ENCODE measurements at regions not wholly inside any gene's neighbourhood (a gene's known extent, or its start where the extent isn't known, plus 50 kb on each side); places are given as distances from the start of the nearest gene placed in this dataset.

DNA sequence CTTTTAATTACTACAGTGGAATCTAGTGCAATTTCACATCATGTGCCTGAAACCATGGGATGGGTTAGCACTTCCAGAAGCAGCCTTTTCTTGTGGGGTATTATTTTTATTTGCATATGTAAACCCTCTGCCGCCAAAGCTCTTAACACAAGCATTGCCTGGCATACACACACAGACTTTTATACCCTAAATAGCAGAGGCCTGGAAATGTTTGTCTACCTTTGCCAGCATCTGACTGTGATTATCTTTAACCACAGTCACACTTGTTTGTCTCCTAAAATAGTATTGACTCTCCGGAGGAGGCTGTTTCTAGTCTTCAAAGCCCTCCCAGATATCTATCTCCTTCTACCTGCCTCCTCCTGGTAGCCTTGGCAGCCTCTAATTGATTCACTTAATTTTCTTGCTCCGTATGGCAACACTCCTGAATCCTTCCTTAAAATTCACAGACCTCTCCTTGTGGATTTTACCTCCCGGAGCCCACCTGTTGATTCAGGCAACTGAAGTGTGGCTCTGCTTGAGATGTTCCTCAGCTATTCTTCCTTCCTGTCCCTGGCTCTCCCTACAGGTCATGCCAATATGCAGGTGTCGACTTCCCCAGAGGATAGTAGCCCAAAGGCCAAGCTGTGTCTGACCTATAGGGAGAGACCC is 127.1 kb upstream of the UMPS start:
- Mint-ChIP-seq H3K4me3 (no peak overlapping the region), H3K27ac (no peak overlapping the region), H3K4me1 (no peaks in the 10 kb centered on the region), H3K9me3 (no peaks in the 10 kb centered on the region), H3K27me3 (peaks cover 4 to 15% (median 10%) of the 10 kb centered on the region in 5 donors), H3K36me3 (no peaks in the 10 kb centered on the region)
- ATAC-seq (no peak), DNase-seq (no peak)
- POLR2A ChIA-PET: no interaction called here

DNA sequence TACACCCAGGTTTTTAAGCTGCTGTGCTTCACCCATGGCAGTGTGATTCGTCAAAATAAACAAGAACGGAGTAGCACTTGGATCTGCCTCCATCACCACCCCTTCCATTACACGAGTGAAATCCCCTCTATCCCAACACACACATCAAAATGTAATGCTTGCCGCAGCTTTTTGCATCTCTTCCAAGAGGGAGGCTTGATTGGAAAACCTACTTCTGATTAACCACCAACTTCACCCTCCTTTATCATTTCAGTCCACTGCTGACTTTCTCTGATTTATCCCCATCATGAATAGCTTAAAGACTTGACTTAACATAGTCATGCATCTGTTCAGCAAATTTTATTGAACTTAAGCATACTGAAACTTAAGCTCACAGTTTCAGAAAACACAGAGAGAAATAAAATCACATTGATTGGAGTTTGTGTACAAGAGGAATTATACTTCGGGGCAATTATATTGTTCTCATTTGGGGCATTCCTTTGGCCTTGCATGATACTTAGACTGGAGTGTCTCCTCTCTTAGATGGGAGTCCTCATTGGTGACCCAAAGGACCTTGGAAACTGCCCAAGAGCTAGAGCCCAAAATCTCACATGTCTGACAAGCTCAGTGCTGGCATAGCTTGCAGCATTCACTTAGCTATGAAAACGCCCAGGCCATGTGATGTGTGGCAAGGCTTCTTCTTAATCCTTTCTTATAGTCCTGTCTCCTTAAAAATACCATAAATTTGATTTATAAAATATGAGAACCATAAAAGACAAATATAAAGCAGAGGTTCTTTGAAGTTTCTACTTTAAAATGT is 124.3 kb upstream of the UMPS start:
- ATAC-seq (no peak), DNase-seq (no peak)
- Mint-ChIP-seq H3K36me3 (no peaks in the 10 kb centered on the region), H3K4me1 (no peaks in the 10 kb centered on the region), H3K27me3 (peaks cover 4 to 15% (median 12%) of the 10 kb centered on the region in 5 donors), H3K9me3 (no peaks in the 10 kb centered on the region), H3K4me3 (no peak overlapping the region), H3K27ac (no peak overlapping the region)
- POLR2A ChIA-PET: interaction anchor here (0.6 kb wide), 1 partner anchor 19 kb away, joined by 3 read pairs; no protein-coding TSS in a partner anchor

DNA sequence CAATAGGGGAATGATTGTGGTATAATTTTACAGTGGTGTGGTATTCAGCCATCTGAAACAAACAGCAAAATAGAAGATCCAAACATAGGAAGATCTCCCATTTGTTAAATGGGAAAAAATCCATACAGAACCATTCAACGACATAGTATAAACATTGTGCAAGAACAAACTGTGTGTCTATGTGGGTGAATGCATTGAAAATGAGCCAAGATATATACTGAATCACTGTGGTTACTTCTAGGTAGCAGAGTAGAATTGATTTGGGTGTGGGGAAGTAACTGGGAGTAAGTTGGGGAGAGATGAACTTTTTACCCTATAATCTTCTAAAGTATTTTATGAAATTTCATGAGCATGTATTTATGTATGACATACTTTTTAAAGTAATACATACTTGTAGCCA is 123.1 kb upstream of the UMPS start:
- ATAC-seq: no peak
- Mint-ChIP-seq H3K4me3 (no peak overlapping the region), H3K36me3 (no peaks in the 10 kb centered on the region), H3K27ac (no peak overlapping the region), H3K4me1 (no peaks in the 10 kb centered on the region), H3K9me3 (no peaks in the 10 kb centered on the region), H3K27me3 (peaks cover 4 to 15% (median 12%) of the 10 kb centered on the region in 5 donors)
- POLR2A ChIA-PET: no interaction called here
- no peak for DNase-seq

DNA sequence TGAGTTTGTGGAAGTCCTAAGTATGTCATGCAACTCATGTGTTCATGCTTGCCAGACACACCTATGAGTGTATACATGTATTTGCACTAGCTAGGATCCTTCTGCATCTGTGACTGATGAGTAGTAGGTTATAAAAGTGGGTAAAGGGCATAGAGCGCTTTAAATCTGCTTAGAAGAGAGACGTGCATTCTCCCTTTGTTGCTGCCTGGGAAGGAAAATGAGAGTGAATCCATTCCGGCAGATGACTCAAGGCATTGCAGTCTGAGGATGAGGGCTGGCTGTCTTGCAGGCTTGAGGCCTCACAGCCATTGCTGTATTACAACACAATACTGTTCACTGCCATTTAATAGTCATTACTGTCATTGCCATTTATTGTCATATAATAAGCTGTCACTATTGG is 120.8 kb upstream of the UMPS start:
- H3K27ac Mint-ChIP-seq: no peak overlapping the region
- H3K4me1 Mint-ChIP-seq: no peaks in the 10 kb centered on the region
- POLR2A ChIA-PET: no interaction called here
- no peaks in the 10 kb centered on the region for H3K9me3 Mint-ChIP-seq
- H3K36me3 Mint-ChIP-seq: no peaks in the 10 kb centered on the region
- H3K27me3 Mint-ChIP-seq: peaks cover 0 to 2% (median 0%) of the 10 kb centered on the region in 5 donors
- DNase-seq (no peak), ATAC-seq (no peak)
- no peak overlapping the region for H3K4me3 Mint-ChIP-seq

DNA sequence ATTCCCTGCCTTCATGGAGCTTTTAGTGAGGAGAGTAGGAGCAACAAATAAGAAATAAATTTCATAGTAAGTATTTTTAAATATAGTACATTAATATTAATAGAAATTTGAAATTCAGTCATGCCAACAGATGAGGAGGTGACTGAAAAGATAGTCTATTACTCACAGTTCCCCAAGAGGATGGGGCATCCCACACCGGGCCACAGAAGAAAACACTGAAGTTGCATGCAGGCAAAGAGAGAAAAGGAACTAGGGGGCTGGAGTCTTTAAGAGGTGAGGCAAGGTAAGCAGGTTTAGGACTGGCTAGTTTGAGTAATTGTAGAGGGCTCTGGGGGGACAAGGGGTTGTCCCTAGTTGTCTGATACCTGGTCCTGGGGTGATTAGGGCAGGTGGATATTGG is 120.1 kb upstream of the UMPS start:
- Mint-ChIP-seq H3K4me3 (no peak overlapping the region), H3K9me3 (no peaks in the 10 kb centered on the region), H3K27ac (no peak overlapping the region), H3K36me3 (no peaks in the 10 kb centered on the region), H3K27me3 (peaks cover 0 to 2% (median 0%) of the 10 kb centered on the region in 5 donors), H3K4me1 (no peaks in the 10 kb centered on the region)
- DNase-seq (no peak), ATAC-seq (no peak)
- POLR2A ChIA-PET: no interaction called here

DNA sequence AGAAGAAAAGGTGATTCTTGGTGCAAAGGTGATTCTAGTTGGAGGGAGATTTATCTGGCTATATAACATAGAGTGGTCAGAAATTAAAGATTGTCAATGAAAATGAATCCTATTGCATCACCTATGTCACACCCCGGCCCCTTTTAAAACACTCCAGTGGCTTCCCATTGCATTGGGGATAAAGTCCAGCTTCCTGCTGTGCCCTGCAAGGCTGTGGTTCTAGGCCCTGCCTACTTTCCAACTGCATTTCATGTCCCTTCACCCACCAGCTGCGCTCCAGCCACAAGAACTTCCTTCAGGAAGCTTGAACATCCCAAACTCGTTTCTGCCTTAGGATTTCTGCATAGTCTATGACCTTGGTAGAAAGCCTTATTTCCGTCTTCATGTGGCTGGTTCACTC is 118.7 kb upstream of the UMPS start:
- no peak for ATAC-seq
- peaks cover 0 to 4% (median 0%) of the 10 kb centered on the region in 4 donors for H3K4me1 Mint-ChIP-seq
- no peaks in the 10 kb centered on the region for H3K9me3 Mint-ChIP-seq
- H3K4me3 Mint-ChIP-seq: no peak overlapping the region
- peak overlapping the region in 1 of 10 donors; percentile 40 for H3K27ac Mint-ChIP-seq
- peaks cover 0 to 5% (median 0%) of the 10 kb centered on the region in 5 donors for H3K27me3 Mint-ChIP-seq
- no peak for DNase-seq
- H3K36me3 Mint-ChIP-seq: no peaks in the 10 kb centered on the region
- POLR2A ChIA-PET: no interaction called here

DNA sequence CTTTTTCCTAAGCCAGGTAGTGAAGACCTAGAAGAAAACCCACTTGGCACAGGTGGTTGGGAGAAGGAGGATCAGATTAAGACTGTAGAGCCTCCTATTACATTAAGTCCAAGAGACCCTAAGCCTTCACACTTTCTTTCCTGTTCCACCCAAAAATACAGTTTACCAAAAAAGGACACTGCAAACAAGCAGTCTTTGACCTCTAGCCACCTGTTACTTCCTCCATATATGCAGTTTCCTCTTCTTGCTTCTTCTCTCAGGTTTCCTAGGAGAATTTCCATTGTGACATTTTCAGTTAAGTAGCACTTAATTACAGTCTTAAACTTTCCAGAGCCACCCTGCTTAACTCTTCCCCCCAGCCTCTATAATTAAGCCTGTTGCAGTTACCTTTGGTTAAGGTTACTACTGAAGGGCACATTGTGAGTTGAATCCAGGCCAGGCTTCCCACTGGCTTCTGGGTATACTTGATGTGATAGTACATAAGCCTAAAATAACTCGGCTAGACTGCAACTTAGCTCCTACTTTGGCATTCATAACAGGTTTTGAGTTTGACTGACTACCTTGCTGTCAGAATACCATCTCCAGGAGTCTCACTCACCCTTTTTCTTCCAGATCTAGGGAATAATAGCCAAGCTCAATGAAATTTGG is 114.2 kb upstream of the UMPS start:
- DNase-seq (no peak), ATAC-seq (no peak)
- POLR2A ChIA-PET: no interaction called here
- H3K27ac Mint-ChIP-seq: no peak overlapping the region
- H3K36me3 Mint-ChIP-seq: no peaks in the 10 kb centered on the region
- H3K27me3 Mint-ChIP-seq: peaks cover 0 to 5% (median 0%) of the 10 kb centered on the region in 5 donors
- H3K9me3 Mint-ChIP-seq: no peaks in the 10 kb centered on the region
- peaks cover 4 to 23% (median 9%) of the 10 kb centered on the region in 4 donors for H3K4me1 Mint-ChIP-seq
- no peak overlapping the region for H3K4me3 Mint-ChIP-seq

DNA sequence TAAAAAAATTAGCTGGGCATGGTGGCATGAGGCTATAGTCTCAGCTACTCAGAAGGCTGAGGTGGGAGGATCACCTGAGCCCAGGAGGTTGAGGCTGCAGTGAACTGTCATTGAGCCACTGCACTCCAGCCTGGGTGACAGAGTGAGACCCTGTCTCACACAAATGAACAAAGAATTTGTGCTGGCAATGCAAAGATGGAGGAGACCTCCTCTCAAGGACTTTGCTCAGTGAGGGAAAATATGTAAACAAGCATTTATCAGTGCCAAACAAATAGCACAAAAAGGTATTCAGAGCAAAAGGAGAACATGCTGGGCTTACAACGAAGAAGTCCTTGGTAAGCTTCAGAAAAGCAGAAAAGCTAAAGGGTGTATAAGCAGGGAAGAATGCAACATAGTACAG is 113.1 kb upstream of the UMPS start:
- no peaks in the 10 kb centered on the region for H3K9me3 Mint-ChIP-seq
- no peak overlapping the region for H3K27ac Mint-ChIP-seq
- no peak for DNase-seq
- H3K4me3 Mint-ChIP-seq: no peak overlapping the region
- H3K27me3 Mint-ChIP-seq: peaks cover 0 to 3% (median 0%) of the 10 kb centered on the region in 5 donors
- POLR2A ChIA-PET: no interaction called here
- H3K4me1 Mint-ChIP-seq: peaks cover 4 to 30% (median 15%) of the 10 kb centered on the region in 4 donors
- H3K36me3 Mint-ChIP-seq: no peaks in the 10 kb centered on the region
- ATAC-seq: no peak

DNA sequence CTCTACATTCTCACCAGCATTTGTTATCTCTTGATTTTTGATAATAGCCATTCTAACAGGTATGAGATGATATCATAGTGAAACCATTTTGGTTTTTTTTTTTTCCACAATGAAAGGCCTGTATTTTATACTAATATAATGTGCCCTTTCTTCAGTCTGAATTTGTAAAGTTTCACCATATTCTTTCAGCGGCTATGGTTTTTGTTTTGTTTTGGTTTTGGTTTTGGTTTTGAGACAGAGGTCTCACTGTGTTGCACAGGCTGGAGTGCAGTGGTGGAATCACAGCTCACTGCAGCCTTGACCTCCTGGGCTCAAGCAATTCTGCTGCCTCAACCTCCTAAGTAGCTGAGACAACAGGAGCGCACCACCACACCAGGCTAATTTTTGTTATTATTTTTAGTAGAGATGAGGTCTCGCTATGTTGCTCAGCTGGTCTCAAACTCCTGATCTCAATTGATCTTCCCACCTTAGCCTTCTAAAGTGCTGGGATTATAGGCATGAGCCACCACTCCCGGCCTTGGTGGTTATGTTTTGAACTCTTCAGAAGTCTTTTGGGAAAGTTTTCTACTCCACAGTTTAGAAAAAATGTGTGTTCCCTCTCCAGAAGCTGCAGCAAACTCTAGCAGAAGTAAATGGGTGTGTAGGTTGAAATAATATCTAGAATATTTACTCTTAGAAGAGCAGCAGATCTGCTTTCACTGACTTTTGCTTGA is 110.2 kb upstream of the UMPS start:
- H3K4me3 Mint-ChIP-seq: peak overlapping the region in 4 of 10 donors; percentile 34 to 67 (median 60)
- H3K36me3 Mint-ChIP-seq: no peaks in the 10 kb centered on the region
- DNase-seq (no peak), ATAC-seq (no peak)
- peaks cover 0 to 6% (median 0%) of the 10 kb centered on the region in 5 donors for H3K27me3 Mint-ChIP-seq
- peaks cover 4 to 34% (median 15%) of the 10 kb centered on the region in 4 donors for H3K4me1 Mint-ChIP-seq
- POLR2A ChIA-PET: no interaction called here
- H3K9me3 Mint-ChIP-seq: no peaks in the 10 kb centered on the region
- peak overlapping the region in 4 of 10 donors; percentile 22 to 78 (median 74) for H3K27ac Mint-ChIP-seq

DNA sequence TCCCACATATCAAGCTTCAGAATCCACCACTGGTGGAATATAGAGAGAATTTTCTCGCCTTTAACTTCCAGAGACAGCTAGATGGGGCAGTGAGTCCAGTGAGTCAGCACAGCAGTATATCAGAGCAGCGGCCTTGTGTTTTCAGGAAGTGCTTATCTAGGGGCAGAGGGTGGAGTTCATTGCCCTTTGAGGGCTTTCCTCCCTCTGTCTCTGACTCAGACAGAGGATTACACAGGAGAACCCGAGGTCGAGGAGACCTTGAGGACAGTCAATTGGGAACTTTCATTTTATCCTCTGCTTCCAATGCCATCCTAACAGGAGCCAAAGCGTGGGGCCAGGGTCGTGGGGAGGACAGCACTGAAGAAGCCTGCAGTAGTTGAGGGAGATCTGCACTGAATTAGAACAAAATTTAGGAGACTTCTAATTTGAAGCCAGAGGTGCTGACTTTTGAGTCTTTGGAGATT is 109.6 kb upstream of the UMPS start:
- H3K4me3 Mint-ChIP-seq: peak overlapping the region in 5 of 10 donors; percentile 0 to 67 (median 55)
- no peaks in the 10 kb centered on the region for H3K9me3 Mint-ChIP-seq
- H3K27me3 Mint-ChIP-seq: peaks cover 0 to 3% (median 0%) of the 10 kb centered on the region in 5 donors
- peak overlapping the region in 5 of 10 donors; percentile 23 to 78 (median 67) for H3K27ac Mint-ChIP-seq
- no peak for ATAC-seq
- POLR2A ChIA-PET: no interaction called here
- no peaks in the 10 kb centered on the region for H3K36me3 Mint-ChIP-seq
- DNase-seq: peak in 1 of 10 donors; percentile 7
- H3K4me1 Mint-ChIP-seq: peaks cover 4 to 34% (median 15%) of the 10 kb centered on the region in 4 donors

DNA sequence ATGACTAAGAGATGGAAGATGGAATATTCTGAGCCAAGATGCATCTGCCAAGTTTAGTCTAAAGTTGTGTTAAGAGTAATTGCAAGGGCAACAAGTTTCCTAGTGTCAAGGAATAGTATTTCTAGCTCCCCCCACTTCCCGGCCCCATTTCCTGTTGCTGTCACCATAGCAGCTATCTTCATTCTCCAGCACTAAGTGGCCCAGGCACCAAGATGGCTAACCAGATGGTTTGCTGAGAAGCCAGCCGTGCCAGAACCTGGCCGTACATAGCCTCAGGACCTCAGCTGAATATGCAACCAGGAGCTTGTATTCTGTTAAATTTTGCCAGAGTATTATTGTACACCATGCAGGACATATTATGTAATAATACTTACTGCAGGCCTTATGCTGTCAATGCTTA is 108.8 kb upstream of the UMPS start:
- Mint-ChIP-seq H3K9me3 (no peaks in the 10 kb centered on the region), H3K27ac (no peak overlapping the region), H3K27me3 (peaks cover 0 to 3% (median 0%) of the 10 kb centered on the region in 5 donors), H3K36me3 (no peaks in the 10 kb centered on the region), H3K4me3 (no peak overlapping the region), H3K4me1 (peaks cover 4 to 30% (median 15%) of the 10 kb centered on the region in 4 donors)
- ATAC-seq: no peak
- DNase-seq: no peak
- POLR2A ChIA-PET: interaction anchor here (0.7 kb wide), 1 partner anchor 594 kb away, joined by 3 read pairs; no protein-coding TSS in a partner anchor

DNA sequence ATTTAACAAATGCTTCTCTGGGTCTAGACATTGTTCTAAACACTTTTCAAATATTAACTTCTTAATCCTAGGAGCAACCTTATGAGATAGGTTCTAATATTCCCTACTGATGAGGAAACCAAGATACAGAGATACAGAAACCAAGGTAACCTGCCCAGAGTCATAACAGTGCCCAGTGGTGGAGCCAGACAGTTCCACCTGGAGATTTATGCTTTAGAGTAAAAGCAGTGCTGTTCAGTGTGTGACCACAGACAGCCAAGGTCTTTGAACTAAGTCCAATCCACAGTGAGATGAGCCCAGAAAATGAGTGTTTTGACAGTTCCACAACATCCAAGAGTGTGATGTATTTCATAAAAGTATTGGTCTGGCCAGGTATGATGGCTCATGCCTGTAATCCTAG is 105.2 kb upstream of the UMPS start:
- Mint-ChIP-seq H3K36me3 (no peaks in the 10 kb centered on the region), H3K27me3 (peaks cover 0 to 4% (median 0%) of the 10 kb centered on the region in 5 donors), H3K9me3 (no peaks in the 10 kb centered on the region), H3K27ac (no peak overlapping the region), H3K4me3 (no peak overlapping the region), H3K4me1 (peaks cover 2 to 20% (median 13%) of the 10 kb centered on the region in 4 donors)
- no peak for ATAC-seq
- no peak for DNase-seq
- POLR2A ChIA-PET: no interaction called here

All from naive thymus-derived CD8-positive, alpha-beta T cell (primary cell).